AG09309 (cell line): ENCODE measurements at regions not wholly inside any gene's neighbourhood (a gene's known extent, or its start where the extent isn't known, plus 50 kb on each side); places are given as distances from the start of the nearest gene placed in this dataset.
A peak's percentile ranks its signal among the peaks of the same experiment; 100 is the strongest.

ENCODE experiments used
- DNase-seq: peaks from one replicate; pipeline ENCODE4 v3.0.0-alpha.2; 2010; ENCODE audit warnings: low read depth
- H3K4me3 ChIP-seq: 2 replicates; pipeline ENCODE4 v1.5.1; 2011; ENCODE audit warnings: mild to moderate bottlenecking, low read depth, low read length, moderate library complexity; ENCODE audit not compliant: control insufficient read depth
- CTCF ChIP-seq: IDR thresholded peaks from 2 replicates; pipeline ENCODE4 v1.5.1; 2011; ENCODE audit warnings: mild to moderate bottlenecking, low read depth, low read length, inconsistent platforms; ENCODE audit not compliant: insufficient read depth, control insufficient read depth; ENCODE audit errors: missing control alignments

GRCh38 chr2:193480187-193480586 is 1285.5 kb upstream of the TMEFF2 start:
- TF ChIP-seq CTCF, result no peak
- no peak for DNase-seq
- H3K4me3 ChIP-seq, result no peak overlapping the region

GRCh38 chr2:193476171-193476800 is 1281.6 kb upstream of the TMEFF2 start:
- no peak overlapping the region for H3K4me3 ChIP-seq
- DNase-seq, result no peak
- TF ChIP-seq CTCF, result no peak

GRCh38 chr2:193475038-193475437 is 1280.3 kb upstream of the TMEFF2 start:
- no peak for DNase-seq
- TF ChIP-seq CTCF, result no peak
- no peak overlapping the region for H3K4me3 ChIP-seq

GRCh38 chr2:193469251-193469650 is 1274.5 kb upstream of the TMEFF2 start:
- no peak for DNase-seq
- TF ChIP-seq CTCF, result no peak
- H3K4me3 ChIP-seq, result no peak overlapping the region

- no peak for DNase-seq
- no peak overlapping the region for H3K4me3 ChIP-seq
- no peak for TF ChIP-seq CTCF
Observed at GRCh38 chr2:193467276-193467987, 1272.7 kb upstream of the TMEFF2 start.

- no peak for TF ChIP-seq CTCF
- no peak overlapping the region for H3K4me3 ChIP-seq
- DNase-seq, result peak; percentile 1
Observed at GRCh38 chr2:193463011-193463410, 1268.3 kb upstream of the TMEFF2 start.
